Stomach (tissue), 8 donors: ENCODE measurements at regions not wholly inside any gene's neighbourhood (a gene's known extent, or its start where the extent isn't known, plus 50 kb on each side); places are given as distances from the start of the nearest gene placed in this dataset.

Experiments
- DNase-seq, 2 donors: peaks; one replicate each; pipeline versions ENCODE4 v3.0.0 to v3.0.0-alpha.2; 2013 to 2019
- H3K27ac ChIP-seq, 5 donors: fragments of 200-600 bp in 4 of 5; sonication (generic) in 4 of 5; one replicate each; pipeline ENCODE4 v1.5.1; 2013 to 2019; ENCODE audit warnings: mild to moderate bottlenecking in 1 of 5, moderate library complexity in 1 of 5
- H3K27me3 ChIP-seq, 3 donors: fragments of 200-600 bp; sonication (generic); one replicate each; pipeline ENCODE4 v1.5.1; 2017 to 2019; ENCODE audit warnings: mixed run types in 1 of 3
- H3K36me3 ChIP-seq, 4 donors: fragments of 200-600 bp; sonication (generic); 1 replicate in 3 of 4; 2 replicates in 1 of 4; pipeline ENCODE4 v1.5.1; 2016 to 2019
- H3K4me1 ChIP-seq, 4 donors: fragments of 200-600 bp; sonication (generic); one replicate each; pipeline ENCODE4 v1.5.1; 2016 to 2019
- H3K4me3 ChIP-seq, 4 donors: fragments of 200-600 bp; sonication (generic) in 3 of 4; one replicate each; pipeline ENCODE4 v1.5.1; 2016 to 2019; ENCODE audit warnings: mild to moderate bottlenecking in 1 of 4
- H3K9me3 ChIP-seq, 4 donors: fragments of 200-600 bp; sonication (generic); one replicate each; pipeline ENCODE4 v1.5.1; 2016 to 2019
- CTCF ChIP-seq, 7 experiments: fragments of 450-650 bp in 4 of 7; fragments of 200-600 bp in 3 of 7; sonication (generic) in 3 of 7; IDR thresholded peaks; one replicate each; pipeline ENCODE4 v1.5.1; 2016 to 2019; ENCODE audit warnings: antibody characterized with exemption in 7 of 7, control low read depth in 2 of 7, mild to moderate bottlenecking in 1 of 7
- EP300 ChIP-seq: sonication (generic); formaldehyde crosslinking; IDR thresholded peaks from one replicate; pipeline ENCODE4 v1.6.1; 2017; ENCODE audit warnings: antibody characterized with exemption
- POLR2A ChIP-seq, 4 donors: fragments of 450-650 bp; IDR thresholded peaks; one replicate each; pipeline ENCODE4 v1.6.1; 2016; ENCODE audit warnings: antibody characterized with exemption in 4 of 4, control low read depth in 2 of 4, mild to moderate bottlenecking in 1 of 4, moderate library complexity in 1 of 4
- POLR2AphosphoS5 ChIP-seq, 3 donors: sonication (generic); formaldehyde crosslinking; IDR thresholded peaks; one replicate each; pipeline ENCODE4 v1.6.1; 2016; ENCODE audit warnings: antibody characterized with exemption in 3 of 3
- WGBS, 5 donors: extraction: QIAGEN DNeasy Blood & Tissue Kit in 3 of 5; methylation state at CpG; one replicate each; pipeline versions ENCODE4 v1.1.5 to v1.1.7; 2013 to 2018; 5-methylcytosine and 5-hydroxymethylcytosine counted together
- intact Hi-C: fragments of 100-400 bp; cut with DNase I; formaldehyde crosslinking; loops from one replicate; pipeline ENCODE4 v1.15.1; 2023; ENCODE audit warnings: low total_unique reads
- donor health status: healthy with polysubstance abuse.
- donor health status: Bipolar disorder and iron deficiency.
- donor health status: healthy.

GRCh38 chr7:138228769-138229168 lies 152.5 kb downstream of the AKR1D1 start:
- intact Hi-C loops = no loop called here
- DNase-seq = peak in 1 of 2 donors; percentile 12
- Histone ChIP-seq H3K27me3 (no peaks in the 10 kb centered on the region), H3K4me1 (no peaks in the 10 kb centered on the region), H3K36me3 (no peaks in the 10 kb centered on the region), H3K27ac (no peak overlapping the region), H3K9me3 (no peaks in the 10 kb centered on the region), H3K4me3 (no peak overlapping the region)
- TF ChIP-seq CTCF (IDR thresholded peaks at IDR 0.05) (no peak), POLR2AphosphoS5 (IDR thresholded peaks at IDR 0.05) (no peak), POLR2A (IDR thresholded peaks at IDR 0.05) (no peak), EP300 (no peak)
- WGBS, 5 donors = 69 to 84% (median 80%) methylated on average over 4 of the region's 4 CpGs

- peaks cover 0 to 3% (median 1%) of the 10 kb centered on the region in 4 donors for H3K9me3 ChIP-seq
- peak in 1 of 2 donors; percentile 31 for DNase-seq
- 59 to 82% (median 68%) methylated on average over 6 of the region's 6 CpGs for WGBS, 5 donors
- no peak overlapping the region for H3K4me3 ChIP-seq
- H3K27me3 ChIP-seq = no peaks in the 10 kb centered on the region
- no peak for TF ChIP-seq CTCF (IDR thresholded peaks at IDR 0.05)
- TF ChIP-seq POLR2AphosphoS5 (IDR thresholded peaks at IDR 0.05) = no peak
- no peak for TF ChIP-seq EP300
- TF ChIP-seq POLR2A (IDR thresholded peaks at IDR 0.05) = no peak
- H3K4me1 ChIP-seq = no peaks in the 10 kb centered on the region
- H3K27ac ChIP-seq = no peak overlapping the region
- H3K36me3 ChIP-seq = no peaks in the 10 kb centered on the region
- intact Hi-C loops = no loop called here
Measured at GRCh38 chr7:138233189-138233588, 156.9 kb downstream of the AKR1D1 start.

- Histone ChIP-seq H3K36me3 (no peaks in the 10 kb centered on the region), H3K4me1 (no peaks in the 10 kb centered on the region), H3K27ac (no peak overlapping the region), H3K4me3 (no peak overlapping the region), H3K27me3 (no peaks in the 10 kb centered on the region), H3K9me3 (peaks cover 0 to 13% (median 5%) of the 10 kb centered on the region in 4 donors)
- peak in 1 of 2 donors; percentile 49 for DNase-seq
- intact Hi-C loops = no loop called here
- 40 to 60% (median 48%) methylated on average over 3 of the region's 3 CpGs for WGBS, 5 donors
- TF ChIP-seq CTCF (IDR thresholded peaks at IDR 0.05) = no peak
- TF ChIP-seq POLR2A (IDR thresholded peaks at IDR 0.05) = no peak
- TF ChIP-seq EP300 = no peak
- TF ChIP-seq POLR2AphosphoS5 (IDR thresholded peaks at IDR 0.05) = no peak
Measured at GRCh38 chr7:138235207-138235606, 158.9 kb downstream of the AKR1D1 start.

- TF ChIP-seq POLR2AphosphoS5 (IDR thresholded peaks at IDR 0.05) (no peak), CTCF (IDR thresholded peaks at IDR 0.05) (no peak), EP300 (no peak), POLR2A (IDR thresholded peaks at IDR 0.05) (no peak)
- WGBS, 5 donors = 89 to 95% (median 92%) methylated on average over 5 of the region's 5 CpGs
- intact Hi-C loops = no loop called here
Measured at GRCh38 chr7:138237995-138238394, 161.7 kb downstream of the AKR1D1 start.

More at GRCh38 chr7:138237995-138238394, 161.7 kb downstream of the AKR1D1 start:
- Histone ChIP-seq H3K9me3 (peaks cover 0 to 13% (median 5%) of the 10 kb centered on the region in 4 donors), H3K36me3 (no peaks in the 10 kb centered on the region), H3K27me3 (no peaks in the 10 kb centered on the region), H3K4me3 (no peak overlapping the region), H3K4me1 (no peaks in the 10 kb centered on the region), H3K27ac (no peak overlapping the region)
- no peak for DNase-seq
